HG03354 (cell line): ENCODE measurements at regions not wholly inside any gene's neighbourhood (a gene's known extent, or its start where the extent isn't known, plus 50 kb on each side); places are given as distances from the start of the nearest gene placed in this dataset.

ENCODE experiments used
- ATAC-seq: cut with Tn5 transposase; IDR thresholded peaks from one replicate; pipeline ENCODE4 v1.9.1; 2021; ENCODE audit warnings: mild to moderate bottlenecking; ENCODE audit not compliant: unreplicated experiment, poor library complexity, severe bottlenecking

DNA sequence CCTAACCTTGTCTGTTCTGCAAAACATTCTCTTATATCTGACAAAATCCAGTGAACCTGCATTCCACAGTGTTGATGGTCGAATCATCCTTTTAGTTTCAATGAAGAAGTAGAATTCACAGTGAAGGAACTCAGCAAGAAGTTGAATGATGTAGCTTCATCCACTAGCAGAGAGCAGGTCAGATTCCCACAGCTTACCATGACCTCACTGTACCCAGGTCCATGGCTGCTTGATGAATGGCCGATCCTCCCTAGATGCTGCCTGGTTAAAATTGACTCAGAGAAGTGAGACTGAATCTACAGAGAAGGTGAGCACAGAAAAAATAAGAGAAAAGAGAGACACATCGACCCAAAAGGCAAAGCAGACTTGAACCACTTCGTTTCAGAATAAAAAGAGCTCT lies 906.0 kb upstream of the CHAC2 start:
- no peak for ATAC-seq

GRCh38 chr2:52859065-52859464 lies 908.5 kb upstream of the CHAC2 start:
- no peak for ATAC-seq

GRCh38 chr2:52857722-52858121 lies 909.9 kb upstream of the CHAC2 start:
- no peak for ATAC-seq

DNA sequence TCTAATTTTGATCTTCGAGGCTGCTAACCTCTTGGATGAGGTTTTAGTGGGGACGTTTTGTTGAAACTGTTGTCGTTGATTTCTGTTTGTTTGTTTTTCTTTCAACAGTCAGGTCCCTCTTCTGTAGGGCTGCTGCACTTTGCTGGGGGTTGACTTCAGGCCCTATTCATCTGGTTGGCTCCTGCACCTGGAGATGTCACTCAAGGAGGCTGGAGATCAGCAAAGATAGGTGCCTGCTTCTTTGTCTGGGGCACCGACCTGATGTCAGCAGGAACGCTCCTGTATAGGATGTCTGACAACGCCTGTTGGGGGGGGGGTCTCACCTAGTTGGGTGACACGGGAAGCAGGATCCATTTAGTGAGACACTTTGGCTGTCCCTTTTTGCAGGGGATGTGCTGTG lies 915.6 kb upstream of the CHAC2 start:
- ATAC-seq: no peak

- no peak for ATAC-seq
Measured at GRCh38 chr2:52844701-52845423, 922.7 kb upstream of the CHAC2 start.

DNA sequence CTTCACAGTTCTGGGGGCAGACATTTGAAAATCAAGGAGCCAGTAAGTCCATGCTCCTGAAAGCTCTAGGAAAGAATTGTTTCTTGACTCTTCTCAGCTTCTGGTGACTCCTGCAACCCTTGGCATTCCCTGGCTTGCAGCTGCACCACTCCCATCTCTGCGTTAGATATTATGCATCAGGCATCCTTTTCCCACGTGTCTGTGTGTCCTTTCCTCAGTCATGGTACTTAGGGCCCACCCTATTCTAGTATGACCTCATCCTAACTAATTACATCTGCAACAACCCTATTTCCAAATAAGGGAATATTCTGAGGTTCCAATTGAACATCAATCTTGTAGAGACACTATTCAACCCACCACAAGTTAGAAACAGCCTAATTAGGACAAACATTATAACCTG lies 931.7 kb upstream of the CHAC2 start:
- no peak for ATAC-seq

DNA sequence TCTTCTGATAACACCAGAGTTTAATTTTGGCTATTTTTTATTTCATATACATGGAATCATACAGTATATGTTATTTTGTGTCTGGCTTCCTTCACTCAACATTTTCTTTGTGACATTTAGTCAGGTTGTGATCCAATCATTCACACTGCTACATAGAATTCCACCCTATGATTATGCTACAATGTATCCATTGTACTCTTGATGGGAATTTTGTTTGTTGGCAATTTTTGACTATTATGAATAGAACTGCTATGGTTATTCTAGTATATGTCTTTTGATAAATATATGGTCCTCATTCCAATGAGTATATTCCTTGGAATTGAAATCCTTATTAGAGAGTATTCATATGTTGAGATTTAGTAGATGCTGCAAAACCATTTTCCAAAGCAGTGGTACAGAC lies 936.4 kb upstream of the CHAC2 start:
- ATAC-seq: no peak

GRCh38 chr2:52828112-52828511 lies 939.5 kb upstream of the CHAC2 start:
- no peak for ATAC-seq

GRCh38 chr2:52821631-52822030 lies 946.0 kb upstream of the CHAC2 start:
- no peak for ATAC-seq

GRCh38 chr2:52818958-52819357 lies 948.6 kb upstream of the CHAC2 start:
- no peak for ATAC-seq

DNA sequence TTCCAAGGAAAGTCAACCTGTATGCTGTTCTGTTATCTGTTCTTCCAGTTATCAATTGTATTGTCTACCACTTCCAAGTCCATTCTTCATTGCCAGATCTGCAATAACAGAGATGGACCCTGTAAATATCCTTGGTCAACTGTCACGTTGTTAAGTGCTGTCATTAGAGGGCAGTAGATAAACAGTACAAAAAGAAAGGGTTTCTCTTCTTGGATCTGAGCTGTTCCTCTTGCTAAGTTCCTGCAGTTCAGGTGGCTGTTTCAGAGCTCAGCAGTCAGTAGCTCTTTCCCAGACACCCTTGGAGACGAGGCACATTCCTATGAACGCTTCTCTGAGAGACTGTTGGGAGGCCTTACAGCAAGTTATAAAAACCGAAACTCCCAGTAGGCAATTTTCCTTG lies 957.1 kb upstream of the CHAC2 start:
- ATAC-seq: peak; percentile 44

DNA sequence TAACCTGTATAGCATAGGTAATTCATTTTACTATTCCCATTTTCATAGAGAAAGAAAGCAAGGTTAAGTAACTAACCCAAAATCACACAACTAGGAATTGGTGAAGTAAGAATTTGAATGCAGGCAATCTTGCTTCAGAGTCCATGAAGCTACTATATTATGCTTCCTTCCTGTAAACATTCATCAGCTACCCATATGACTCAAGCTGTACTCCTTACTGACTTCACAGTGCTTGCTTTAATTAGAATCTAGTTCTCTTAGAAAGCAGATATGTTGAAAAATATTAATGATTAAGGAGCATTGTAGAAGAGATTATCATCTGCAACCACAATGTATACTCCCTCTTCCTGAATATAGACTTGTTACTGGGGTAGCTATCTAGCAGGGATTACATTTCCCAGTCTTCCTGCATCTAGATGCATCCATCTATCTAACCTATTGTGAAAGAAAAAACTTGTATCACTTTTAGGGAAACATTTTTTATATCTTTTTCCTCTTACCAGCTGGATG lies 961.6 kb upstream of the CHAC2 start:
- no peak for ATAC-seq

GRCh38 chr2:52794581-52794980 lies 973.0 kb upstream of the CHAC2 start:
- ATAC-seq: no peak

DNA sequence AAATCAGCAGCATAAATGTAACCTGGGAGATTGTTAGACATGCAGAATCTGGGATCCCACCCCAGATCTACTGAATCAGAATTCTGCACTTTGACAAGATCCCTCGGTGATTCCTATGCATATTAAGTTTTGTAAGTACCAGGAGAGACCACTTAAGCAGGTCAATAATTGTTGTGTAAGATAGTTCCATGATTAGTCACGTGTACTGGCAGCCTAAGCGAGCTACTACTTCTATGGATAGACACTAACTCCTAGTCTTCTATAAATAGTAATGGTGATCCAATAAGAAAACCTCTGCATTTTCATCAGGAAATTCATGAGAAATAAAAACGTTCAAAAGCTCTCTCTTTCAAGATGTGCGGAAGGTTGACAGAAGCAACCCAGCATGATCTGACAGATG lies 988.2 kb upstream of the CHAC2 start:
- ATAC-seq: no peak

DNA sequence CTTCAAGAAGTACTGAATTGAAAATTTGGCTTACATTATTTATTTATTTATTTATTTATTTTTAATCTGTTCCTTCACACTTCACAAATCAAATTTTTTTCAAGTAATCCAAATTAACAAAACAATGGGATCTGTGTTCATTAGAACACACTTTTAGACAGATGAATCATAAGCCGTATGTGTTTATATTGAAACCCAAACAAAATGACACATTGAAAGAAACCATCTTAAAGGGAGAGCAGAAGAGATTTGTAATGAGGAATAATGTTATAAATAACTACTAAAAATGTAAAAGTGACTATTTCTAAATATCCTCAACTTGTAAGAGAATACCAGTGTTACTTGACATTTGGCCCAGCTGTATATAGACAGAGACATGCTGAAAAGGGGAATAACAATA lies 991.0 kb upstream of the CHAC2 start:
- ATAC-seq: no peak

- ATAC-seq: no peak
Measured at GRCh38 chr2:52775674-52776073, 991.9 kb upstream of the CHAC2 start.

GRCh38 chr2:52765735-52766134 lies 1001.9 kb upstream of the CHAC2 start:
- ATAC-seq: no peak

DNA sequence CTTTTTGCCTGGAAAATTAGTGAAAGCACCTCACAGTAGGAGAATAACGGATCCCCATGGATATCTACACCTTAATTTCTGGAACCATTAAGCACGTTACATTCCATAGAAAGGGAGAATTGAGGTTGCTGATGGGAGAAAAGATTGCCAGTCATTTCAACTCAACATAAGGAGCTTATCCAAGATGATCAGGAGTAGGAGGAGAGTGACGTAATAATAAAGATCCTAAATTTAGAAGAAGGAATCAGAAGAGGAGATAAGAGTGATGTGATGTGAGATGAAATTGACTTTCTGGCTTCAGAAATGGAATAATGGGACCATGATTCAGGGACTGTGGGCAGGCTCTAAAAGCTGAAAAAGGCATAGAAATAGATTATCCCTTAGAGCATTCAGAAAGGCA lies 1017.8 kb upstream of the CHAC2 start:
- ATAC-seq: no peak

- ATAC-seq: no peak
Measured at GRCh38 chr2:52745144-52745543, 1022.5 kb upstream of the CHAC2 start.

- no peak for ATAC-seq
Measured at GRCh38 chr2:52732849-52733395, 1034.7 kb upstream of the CHAC2 start.

DNA sequence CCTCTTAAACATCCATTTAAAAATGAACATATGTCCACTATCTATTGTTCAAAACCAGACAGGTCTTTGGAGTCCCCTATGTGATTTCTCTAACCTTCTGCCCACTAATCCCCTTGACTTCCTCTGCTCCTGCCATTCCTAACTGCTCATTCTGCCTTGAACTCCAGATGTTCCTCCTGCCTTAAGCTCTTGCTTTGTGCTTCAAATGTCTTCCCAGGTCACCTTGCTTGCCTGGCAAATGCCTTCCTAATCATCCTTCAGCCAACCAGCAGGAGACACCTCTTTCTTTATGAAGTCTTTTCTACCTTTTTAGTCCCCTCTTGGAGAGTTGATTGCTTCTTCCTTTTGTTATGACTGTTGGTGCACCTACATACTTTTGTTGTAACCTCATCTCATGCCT lies 1043.0 kb upstream of the CHAC2 start:
- no peak for ATAC-seq

GRCh38 chr2:52717836-52718235 lies 1049.8 kb upstream of the CHAC2 start:
- no peak for ATAC-seq
